GM18498 (cell line): ENCODE measurements at regions not wholly inside any gene's neighbourhood (a gene's known extent, or its start where the extent isn't known, plus 50 kb on each side); places are given as distances from the start of the nearest gene placed in this dataset.

ENCODE experiments used
- ATAC-seq: cut with Tn5 transposase; IDR thresholded peaks from one replicate; pipeline ENCODE4 v1.9.1; 2021; ENCODE audit warnings: mild to moderate bottlenecking, moderate library complexity; ENCODE audit not compliant: unreplicated experiment

DNA sequence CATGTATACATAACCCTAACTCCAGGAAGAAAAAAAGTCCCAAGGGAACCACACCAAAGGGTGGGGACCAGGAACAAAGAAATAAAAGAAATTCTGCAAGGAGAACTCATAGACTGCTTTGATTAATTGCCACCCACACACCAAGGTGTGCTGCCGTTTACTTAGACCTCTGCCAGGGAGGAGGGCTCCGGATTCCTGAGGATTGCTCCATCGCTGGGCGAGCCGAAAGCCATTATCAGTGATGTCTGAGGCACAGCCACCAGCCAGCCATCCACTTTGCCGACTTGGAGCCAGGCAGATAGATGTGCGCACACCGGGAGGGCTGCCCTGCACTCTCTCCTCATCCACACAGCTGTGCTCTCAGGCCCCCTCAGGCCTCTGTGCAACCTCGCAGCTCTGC lies 272.7 kb upstream of the FOXQ1 start:
- ATAC-seq = no peak

GRCh38 chr6:1037430-1038202 lies 274.3 kb upstream of the FOXQ1 start:
- ATAC-seq = no peak

DNA sequence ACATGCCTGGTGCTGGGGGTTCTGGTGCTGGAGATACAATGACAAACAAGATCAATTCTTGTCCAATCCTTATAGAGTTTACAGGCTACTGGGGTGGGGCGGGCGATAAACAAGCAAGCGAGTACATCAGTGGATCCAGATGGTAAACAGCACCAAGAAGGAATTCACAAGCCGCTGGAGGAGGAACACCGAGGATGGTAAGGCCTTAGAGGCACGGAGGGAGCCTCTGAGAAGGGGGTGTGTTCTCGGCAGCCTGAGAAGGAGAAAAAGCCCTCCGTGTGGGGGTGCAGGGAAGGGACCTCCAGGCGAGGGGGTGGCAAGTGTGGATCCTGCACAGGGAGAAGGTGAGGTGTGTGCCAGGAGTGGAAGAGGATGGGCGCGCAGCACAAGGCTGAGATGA lies 276.5 kb upstream of the FOXQ1 start:
- no peak for ATAC-seq

- ATAC-seq = no peak
Measured at GRCh38 chr6:1031720-1032119, 280.2 kb upstream of the FOXQ1 start.

DNA sequence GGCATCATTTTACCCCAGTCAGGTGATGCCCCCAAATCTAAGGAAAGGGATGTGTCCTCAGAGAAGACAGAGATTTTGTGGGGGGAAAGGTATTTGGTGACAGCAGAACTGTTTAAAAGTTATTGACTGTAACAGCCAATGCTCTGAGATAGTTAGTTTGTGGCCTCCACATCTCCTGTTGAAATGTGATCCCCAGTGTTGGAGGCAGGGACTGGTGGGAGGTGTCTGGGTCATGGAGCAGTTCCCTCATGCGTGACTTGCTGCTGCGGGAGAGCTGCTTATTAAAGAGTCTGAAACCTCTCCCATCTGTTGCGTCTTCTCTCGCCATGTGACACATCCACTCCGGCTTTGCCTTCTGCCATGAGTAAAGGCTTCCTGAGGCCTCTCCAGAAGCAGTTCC lies 282.8 kb upstream of the FOXQ1 start:
- ATAC-seq = no peak

- no peak for ATAC-seq
Measured at GRCh38 chr6:1028723-1029122, 283.2 kb upstream of the FOXQ1 start.

- no peak for ATAC-seq
Measured at GRCh38 chr6:1027795-1028569, 283.9 kb upstream of the FOXQ1 start.

DNA sequence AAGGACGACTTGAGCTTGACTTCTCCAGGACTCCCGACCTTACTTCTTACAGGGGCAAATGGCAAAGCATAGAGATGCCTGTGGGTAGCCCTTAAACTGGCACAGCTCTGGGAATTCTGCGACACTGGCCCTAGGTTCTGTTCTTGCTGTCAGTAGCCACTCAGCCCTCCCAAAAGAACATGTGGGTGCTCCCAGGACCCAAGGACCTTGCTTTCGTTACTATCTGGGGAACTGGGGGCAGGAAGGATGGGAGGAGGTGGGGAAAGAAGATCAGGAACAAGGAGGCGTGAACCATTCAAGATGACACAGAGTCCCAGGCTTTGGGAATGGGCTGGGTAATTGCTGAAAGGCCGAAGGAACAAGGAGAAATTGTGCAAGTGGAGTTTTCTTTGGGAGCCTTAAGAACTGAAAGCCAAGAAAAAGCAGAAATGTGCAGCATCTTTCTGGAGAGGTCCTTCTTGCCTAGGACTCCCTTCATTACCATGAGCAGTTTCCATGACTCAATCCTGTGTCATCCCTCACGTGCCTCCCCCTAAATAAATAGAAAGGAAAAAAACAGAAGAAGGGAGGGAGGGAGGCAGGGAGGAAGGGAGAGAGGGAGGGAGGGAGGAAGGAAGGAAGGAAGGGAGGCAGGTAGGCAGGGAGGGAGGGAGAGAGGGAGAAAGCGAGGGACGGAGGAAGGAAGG lies 284.6 kb upstream of the FOXQ1 start:
- no peak for ATAC-seq

GRCh38 chr6:1025821-1026220 lies 286.1 kb upstream of the FOXQ1 start:
- no peak for ATAC-seq

DNA sequence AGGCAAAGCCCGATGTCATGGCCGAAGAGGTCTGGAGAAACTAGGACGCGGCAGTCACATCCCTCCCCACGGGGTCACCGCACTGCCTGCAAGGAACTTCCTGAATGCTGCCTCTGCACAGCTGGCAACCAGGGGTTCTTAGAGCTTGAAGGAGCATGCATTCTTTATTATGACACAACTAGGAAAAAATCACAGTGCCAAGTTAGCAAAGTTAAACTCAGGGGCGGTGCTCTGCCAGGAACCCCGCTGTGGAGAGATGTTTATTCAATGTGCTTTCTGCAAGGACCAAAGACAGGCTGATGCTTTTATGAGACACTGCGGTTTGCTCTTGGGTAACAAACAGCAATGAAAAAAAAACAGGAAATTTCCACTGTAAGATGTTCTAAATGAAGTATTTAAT lies 287.3 kb upstream of the FOXQ1 start:
- ATAC-seq = no peak

DNA sequence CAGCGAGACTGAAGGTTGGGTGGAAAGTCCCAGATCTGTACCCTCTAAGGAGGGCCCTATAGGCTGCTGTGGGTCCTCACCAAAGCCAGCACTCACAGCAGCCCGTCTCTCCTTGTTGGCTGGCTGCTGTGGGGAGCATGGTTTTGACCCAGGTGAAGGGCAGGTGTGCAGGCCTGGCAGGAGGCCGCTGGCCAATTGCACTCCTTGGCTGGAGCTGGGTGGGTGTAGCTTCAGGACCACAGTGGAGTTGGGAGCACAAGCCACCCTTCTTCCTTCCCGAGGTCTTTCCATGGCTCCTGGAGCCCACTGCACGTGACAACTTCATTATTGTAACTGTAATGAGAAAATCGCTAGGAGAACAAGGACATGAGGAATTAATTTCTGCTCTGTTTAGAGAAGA lies 287.7 kb upstream of the FOXQ1 start:
- ATAC-seq = no peak

DNA sequence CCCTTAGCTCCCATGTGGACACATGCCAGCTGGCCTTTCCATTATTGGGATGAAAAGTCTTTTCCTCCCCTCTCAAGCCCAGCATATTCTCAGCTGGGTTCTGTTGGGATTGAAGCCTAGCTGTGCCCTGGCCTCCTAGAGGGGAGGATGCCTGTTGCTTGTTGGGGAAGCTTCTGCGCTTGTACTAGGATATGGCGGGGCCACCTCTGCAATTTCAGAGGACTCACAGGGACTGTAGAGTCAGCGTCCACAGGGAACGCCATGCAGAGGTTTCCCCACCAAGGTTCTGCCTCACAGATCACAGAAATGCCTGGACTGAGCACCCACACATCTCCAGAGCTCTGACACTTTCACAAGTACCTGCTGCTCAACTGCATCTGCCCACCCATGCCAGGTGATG lies 288.7 kb upstream of the FOXQ1 start:
- no peak for ATAC-seq

DNA sequence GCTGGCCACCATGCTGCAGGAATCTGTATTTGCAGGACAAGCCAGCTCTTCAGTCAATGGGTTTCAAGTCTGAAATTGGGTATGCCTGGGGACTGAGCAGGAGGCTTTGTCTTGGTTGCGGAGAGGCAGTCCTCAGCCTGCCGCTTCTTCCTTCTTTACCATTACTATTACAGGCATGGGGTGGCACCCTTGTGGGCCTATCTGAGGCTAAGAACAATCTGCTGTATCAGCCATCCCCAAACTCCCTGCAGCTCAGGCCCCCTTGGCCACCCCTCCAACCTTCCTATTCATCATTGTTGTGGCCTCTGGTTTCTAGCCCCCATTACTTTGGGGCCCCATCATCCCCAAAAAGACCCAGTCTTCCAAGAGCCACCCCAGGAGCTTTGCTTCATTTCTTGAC lies 289.2 kb upstream of the FOXQ1 start:
- ATAC-seq = no peak

DNA sequence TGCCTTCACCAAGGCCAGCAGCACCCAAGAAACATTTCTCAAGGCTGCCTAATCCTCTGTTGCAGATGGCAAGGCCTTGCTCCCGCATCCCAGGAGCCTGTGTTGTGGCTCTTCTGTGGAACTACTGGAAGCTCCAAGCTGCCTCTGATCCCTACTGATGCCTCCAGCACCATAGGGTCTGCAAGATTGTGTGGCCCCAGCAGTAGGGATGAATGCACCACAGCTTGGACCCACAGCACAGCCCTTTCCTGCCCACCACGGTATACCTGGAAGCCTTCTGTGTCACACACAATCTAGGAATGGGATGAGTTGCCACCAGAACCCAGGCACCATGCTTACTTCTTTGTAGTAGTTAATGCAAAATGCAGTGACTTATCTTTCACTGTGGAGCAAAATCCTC lies 291.1 kb upstream of the FOXQ1 start:
- no peak for ATAC-seq

DNA sequence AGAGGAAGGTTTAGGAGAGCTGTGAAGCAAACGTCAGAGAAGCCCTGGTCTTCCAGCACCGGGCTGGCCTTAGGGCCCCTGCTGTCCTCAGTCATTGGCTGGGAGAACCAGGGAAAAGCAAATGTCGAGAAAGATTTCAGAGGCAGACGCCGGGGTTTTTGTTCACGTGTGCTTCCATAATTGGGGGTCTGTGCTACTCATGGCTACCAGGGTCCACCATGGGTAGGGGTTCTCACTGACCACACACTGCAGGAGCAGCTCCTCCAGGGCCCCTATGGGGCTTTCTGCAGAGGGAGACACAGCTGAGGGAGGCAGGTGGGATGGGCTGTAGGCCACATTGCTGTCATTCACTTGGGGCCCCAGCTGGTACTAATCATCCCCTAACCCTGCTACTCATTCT lies 291.8 kb upstream of the FOXQ1 start:
- no peak for ATAC-seq

DNA sequence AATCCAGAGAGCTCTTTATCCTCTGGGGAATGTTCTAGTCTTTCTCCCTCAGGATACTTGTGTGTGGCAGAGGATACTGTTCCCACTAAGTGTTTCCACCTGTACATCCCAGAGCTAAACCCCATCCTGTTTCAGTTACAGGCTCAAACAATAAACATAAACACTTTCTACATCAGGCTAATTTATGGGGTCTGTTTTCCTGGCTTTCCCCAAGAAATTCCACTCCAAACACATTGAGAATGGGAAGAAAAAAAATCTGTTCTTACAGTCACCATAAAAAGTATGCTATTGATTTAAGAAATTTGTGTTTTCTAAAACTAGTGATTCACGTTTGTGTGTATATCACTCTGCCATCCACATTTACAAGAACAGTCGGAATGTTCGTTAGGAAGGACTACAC lies 293.9 kb upstream of the FOXQ1 start:
- ATAC-seq = no peak

GRCh38 chr6:1016329-1017302 lies 295.3 kb upstream of the FOXQ1 start:
- no peak for ATAC-seq

DNA sequence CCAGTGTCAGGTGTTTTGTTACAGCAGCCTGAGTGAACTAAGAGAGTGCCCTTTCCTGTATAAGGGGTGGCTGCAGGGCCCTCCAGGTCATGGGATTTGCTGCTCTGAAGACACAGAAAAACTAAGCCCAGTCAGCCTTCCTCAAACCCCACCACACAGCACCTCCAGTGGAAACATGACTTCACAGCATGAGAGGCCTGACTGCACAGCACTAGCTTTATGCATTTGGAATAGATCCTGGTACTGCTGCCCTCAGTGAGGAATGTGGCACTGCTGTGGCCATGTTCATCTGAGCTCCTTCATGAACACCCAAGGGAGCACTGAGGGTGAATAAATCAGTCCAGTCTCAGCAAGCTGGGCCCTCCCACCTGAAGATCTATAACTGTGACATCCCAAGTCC lies 296.1 kb upstream of the FOXQ1 start:
- ATAC-seq = no peak

GRCh38 chr6:1014431-1014807 lies 297.5 kb upstream of the FOXQ1 start:
- ATAC-seq = no peak

GRCh38 chr6:1013656-1014430 lies 298.1 kb upstream of the FOXQ1 start:
- no peak for ATAC-seq
